DOHH2 (cell line): ENCODE measurements at regions not wholly inside any gene's neighbourhood (a gene's known extent, or its start where the extent isn't known, plus 50 kb on each side); places are given as distances from the start of the nearest gene placed in this dataset.
"Not testable (repeated sequence)": the region's sequence is repeated elsewhere in the genome, so short reads cannot be mapped to it uniquely, and the experiment has no call there.

Experiments
- H3F3A ChIP-seq: fragments of 200-600 bp; sonication (generic), shearing (Covaris generic); 2 replicates; pipeline ENCODE4 v1.6.0; 2016; ENCODE audit warnings: antibody characterized with exemption, mild to moderate bottlenecking; ENCODE audit not compliant: control insufficient read depth, insufficient read depth
- H3K27ac ChIP-seq: fragments of 200-600 bp; sonication (generic); 2 replicates; pipeline ENCODE4 v1.5.1; 2014; ENCODE audit warnings: low read depth, mild to moderate bottlenecking, low read length, moderate library complexity
- H3K27me3 ChIP-seq: fragments of 200-600 bp; sonication (generic); 2 replicates; pipeline ENCODE4 v1.6.1; 2014; ENCODE audit warnings: mild to moderate bottlenecking, low read length, mixed read lengths; ENCODE audit not compliant: control insufficient read depth
- H3K36me3 ChIP-seq: fragments of 200-600 bp; sonication (generic); 2 replicates; pipeline ENCODE4 v1.6.1; 2014; ENCODE audit warnings: mild to moderate bottlenecking, low read length, moderate library complexity, mixed read lengths; ENCODE audit not compliant: control insufficient read depth
- H3K4me1 ChIP-seq: fragments of 200-600 bp; sonication (generic); 2 replicates; pipeline ENCODE4 v1.6.1; 2014; ENCODE audit warnings: mild to moderate bottlenecking, low read length, mixed read lengths; ENCODE audit not compliant: control insufficient read depth
- H3K4me2 ChIP-seq: fragments of 200-600 bp; sonication (generic); 2 replicates; pipeline ENCODE4 v1.6.0; 2014; ENCODE audit warnings: mild to moderate bottlenecking, low read length, moderate library complexity
- H3K4me3 ChIP-seq: fragments of 200-600 bp; sonication (generic); 2 replicates; pipeline ENCODE4 v1.5.1; 2014; ENCODE audit warnings: mild to moderate bottlenecking, low read length, mixed read lengths
- H3K79me2 ChIP-seq: fragments of 200-600 bp; sonication (generic); 2 replicates; pipeline ENCODE4 v1.6.1; 2014; ENCODE audit warnings: mild to moderate bottlenecking, low read length, mixed read lengths; ENCODE audit not compliant: control insufficient read depth
- H3K9me2 ChIP-seq: fragments of 200-600 bp; sonication (generic); replicated peaks from 2 replicates; pipeline ENCODE4 v1.6.1; 2014; ENCODE audit warnings: mild to moderate bottlenecking, low read length, mixed read lengths; ENCODE audit not compliant: control insufficient read depth
- H3K9me3 ChIP-seq: fragments of 200-600 bp; sonication (generic); 2 replicates; pipeline ENCODE4 v1.6.1; 2014; ENCODE audit warnings: antibody characterized with exemption, low read length, mixed read lengths; ENCODE audit not compliant: control insufficient read depth, insufficient read depth
- H4K20me1 ChIP-seq: fragments of 200-600 bp; sonication (generic); 2 replicates; pipeline ENCODE4 v1.6.0; 2014; ENCODE audit warnings: low read depth, mild to moderate bottlenecking, antibody characterized with exemption, low read length, moderate library complexity; ENCODE audit not compliant: control insufficient read depth, insufficient read depth
- CTCF ChIP-seq: fragments of 200-600 bp; sonication (generic); IDR thresholded peaks from one replicate; pipeline ENCODE4 v1.5.1; 2014; ENCODE audit warnings: antibody characterized with exemption, mild to moderate bottlenecking, low read depth, low read length; ENCODE audit not compliant: poor library complexity, severe bottlenecking
- EZH2phosphoT487 ChIP-seq: fragments of 200-600 bp; sonication (generic); IDR thresholded peaks from 2 replicates; pipeline ENCODE4 v1.6.1; 2017; ENCODE audit warnings: borderline replicate concordance, mild to moderate bottlenecking, antibody characterized with exemption, low read length, moderate library complexity, mixed read lengths

GRCh38 chr16:88167798-88168556 is 214.8 kb upstream of the ZNF469 start:
- H4K20me1 ChIP-seq, H3K4me2 ChIP-seq, H3K4me1 ChIP-seq, H3K79me2 ChIP-seq, H3K4me3 ChIP-seq, H3K27me3 ChIP-seq, H3K27ac ChIP-seq, H3K9me2 ChIP-seq, H3K36me3 ChIP-seq, H3K9me3 ChIP-seq, H3F3A ChIP-seq: not testable (repeated sequence)

GRCh38 chr16:88168557-88168949 is 214.2 kb upstream of the ZNF469 start:
- H4K20me1 ChIP-seq, H3K9me2 ChIP-seq, H3F3A ChIP-seq, H3K4me3 ChIP-seq, H3K27me3 ChIP-seq, H3K4me2 ChIP-seq, H3K9me3 ChIP-seq, H3K27ac ChIP-seq, H3K4me1 ChIP-seq, H3K79me2 ChIP-seq, H3K36me3 ChIP-seq: not testable (repeated sequence)

GRCh38 chr16:88169136-88169830 is 213.5 kb upstream of the ZNF469 start:
- not testable (repeated sequence) for H3K27ac ChIP-seq, H3K36me3 ChIP-seq, H3F3A ChIP-seq, H3K9me3 ChIP-seq, H3K4me1 ChIP-seq, H3K4me3 ChIP-seq, H4K20me1 ChIP-seq, H3K9me2 ChIP-seq, H3K27me3 ChIP-seq, H3K4me2 ChIP-seq, H3K79me2 ChIP-seq

GRCh38 chr16:88169831-88170165 is 213.0 kb upstream of the ZNF469 start:
- H3K4me2 ChIP-seq, H3K9me3 ChIP-seq, H3K9me2 ChIP-seq, H3F3A ChIP-seq, H4K20me1 ChIP-seq, H3K4me3 ChIP-seq, H3K79me2 ChIP-seq, H3K36me3 ChIP-seq, H3K27ac ChIP-seq, H3K4me1 ChIP-seq, H3K27me3 ChIP-seq: not testable (repeated sequence)

GRCh38 chr16:88170528-88170991 is 212.2 kb upstream of the ZNF469 start:
- Histone ChIP-seq H3K4me1 (no peaks in the 10 kb centered on the region), H3K9me3 (no peaks in the 10 kb centered on the region), H3K27ac (no peak overlapping the region), H3K4me2 (no peak overlapping the region), H3K79me2 (no peaks in the 10 kb centered on the region), H3K27me3 (no peaks in the 10 kb centered on the region), H4K20me1 (no peaks in the 10 kb centered on the region), H3K36me3 (no peaks in the 10 kb centered on the region), H3F3A (no peaks in the 10 kb centered on the region), H3K9me2 (no peaks in the 10 kb centered on the region), H3K4me3 (no peak overlapping the region)
- TF ChIP-seq EZH2phosphoT487 (no peak), CTCF (no peak)

GRCh38 chr16:88171126-88171525 is 211.6 kb upstream of the ZNF469 start:
- not testable (repeated sequence) for H3K4me1 ChIP-seq, H3K27me3 ChIP-seq, H3F3A ChIP-seq, H3K9me3 ChIP-seq, H3K4me2 ChIP-seq, H3K4me3 ChIP-seq, H3K27ac ChIP-seq, H4K20me1 ChIP-seq, H3K79me2 ChIP-seq, H3K9me2 ChIP-seq, H3K36me3 ChIP-seq

- H3K9me2 ChIP-seq, H3K79me2 ChIP-seq, H3K4me3 ChIP-seq, H4K20me1 ChIP-seq, H3K27ac ChIP-seq, H3K27me3 ChIP-seq, H3K36me3 ChIP-seq, H3K4me2 ChIP-seq, H3K4me1 ChIP-seq, H3F3A ChIP-seq, H3K9me3 ChIP-seq: not testable (repeated sequence)
Observed at GRCh38 chr16:88176184-88176583, 206.6 kb upstream of the ZNF469 start.
